ENCODE measurements at regions not wholly inside any gene's neighbourhood (a gene's known extent, or its start where the extent isn't known, plus 50 kb on each side); places are given as distances from the start of the nearest gene placed in this dataset.

DNA sequence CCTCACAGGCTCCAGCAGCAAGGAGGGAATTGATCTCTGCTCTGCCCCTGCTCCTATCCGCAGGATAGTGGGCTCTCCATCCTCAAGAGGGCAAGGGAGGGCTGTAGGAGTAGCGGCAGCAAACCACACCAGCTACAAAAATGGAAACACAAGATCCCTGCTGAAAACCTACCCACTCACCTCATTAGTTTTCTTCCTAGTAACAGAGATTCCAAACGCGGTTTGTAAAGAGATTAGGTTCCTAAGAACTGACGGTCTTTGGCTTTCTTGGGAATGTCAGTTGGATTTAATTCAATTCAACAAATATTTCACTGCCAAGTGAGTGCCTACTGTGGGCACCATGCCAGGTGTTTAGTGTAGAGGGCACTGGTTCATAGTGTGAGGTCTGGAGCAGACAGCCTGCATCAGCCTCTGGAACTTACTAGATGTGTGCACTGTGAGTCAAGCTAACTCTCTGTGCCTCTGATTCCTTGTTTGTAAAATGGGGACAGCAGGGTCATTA lies 84.7 kb downstream of the MRPL46 start:
- no peak for DNase-seq (ENCODE audit: low spot score)

DNA sequence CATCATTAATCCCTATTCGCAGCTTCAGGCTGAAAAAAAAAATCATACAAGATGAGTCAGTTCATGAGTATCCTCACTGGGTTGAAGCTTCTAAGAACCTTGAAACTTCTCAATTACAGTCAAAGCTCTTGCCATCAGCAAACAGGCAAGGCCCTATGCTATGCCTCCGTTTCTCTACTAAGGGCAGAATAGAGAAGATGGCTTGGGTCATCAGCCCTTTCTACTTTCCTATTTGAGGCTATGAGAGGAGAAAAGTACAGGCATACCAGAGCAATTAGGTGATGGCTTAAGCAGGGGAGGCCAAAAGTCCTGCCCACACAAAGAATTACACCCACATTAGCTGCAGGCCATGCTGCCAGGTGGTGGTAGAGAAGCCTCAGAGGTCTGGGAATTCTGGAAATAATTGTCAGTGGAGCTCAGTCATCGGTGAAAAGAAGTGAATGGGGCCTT lies 89.0 kb downstream of the MRPL46 start:
- peak; percentile 65 for DNase-seq (ENCODE audit: low spot score)

DNA sequence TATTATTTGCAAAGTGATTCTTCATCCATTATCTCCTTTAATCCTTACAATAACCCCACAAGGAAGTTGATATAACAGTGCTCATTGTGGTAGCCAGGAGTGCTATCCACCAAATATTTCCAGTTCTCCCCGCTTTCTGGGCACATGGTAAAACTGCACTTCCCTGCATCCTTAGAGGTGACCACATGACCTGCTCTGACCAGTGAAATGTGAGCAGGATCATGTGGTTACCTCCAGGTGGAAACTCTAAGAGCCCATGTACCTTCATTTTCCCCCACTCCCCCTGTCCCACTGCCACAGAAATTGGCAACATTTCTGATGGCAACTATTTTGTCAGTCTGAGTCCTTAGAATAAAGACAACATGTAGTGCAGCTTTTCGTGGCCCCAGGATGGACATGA lies 89.7 kb downstream of the MRPL46 start:
- DNase-seq (ENCODE audit: low spot score), result no peak

DNA sequence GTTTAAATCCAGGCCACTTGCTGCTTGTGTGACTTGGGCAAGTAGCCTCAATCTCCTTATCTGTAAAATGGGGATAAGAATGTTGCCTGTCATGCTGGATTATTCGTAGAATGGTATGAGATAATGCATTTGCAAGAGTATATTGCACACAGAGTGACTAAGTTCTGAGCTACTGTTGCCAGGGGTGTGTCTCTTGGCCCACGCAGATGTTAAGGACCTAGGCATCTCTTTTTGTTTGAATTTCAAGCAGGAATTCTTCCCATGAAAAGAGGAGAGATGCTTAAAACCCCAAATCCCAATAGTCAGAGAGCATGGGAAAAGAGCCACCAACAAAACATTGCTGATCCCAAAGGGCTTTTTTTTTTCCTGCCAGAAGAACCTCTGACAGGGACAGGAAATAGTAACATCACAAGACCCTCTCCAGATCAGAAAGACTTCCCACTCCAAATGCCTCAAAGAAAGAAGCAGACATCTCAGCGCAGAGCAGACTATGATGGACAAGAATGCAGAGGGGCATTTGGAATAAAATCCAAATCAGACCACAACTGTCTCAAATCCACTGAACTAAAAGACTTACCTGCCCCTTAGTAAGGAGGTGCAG lies 90.5 kb downstream of the MRPL46 start:
- no peak for DNase-seq (ENCODE audit: low spot score)

DNA sequence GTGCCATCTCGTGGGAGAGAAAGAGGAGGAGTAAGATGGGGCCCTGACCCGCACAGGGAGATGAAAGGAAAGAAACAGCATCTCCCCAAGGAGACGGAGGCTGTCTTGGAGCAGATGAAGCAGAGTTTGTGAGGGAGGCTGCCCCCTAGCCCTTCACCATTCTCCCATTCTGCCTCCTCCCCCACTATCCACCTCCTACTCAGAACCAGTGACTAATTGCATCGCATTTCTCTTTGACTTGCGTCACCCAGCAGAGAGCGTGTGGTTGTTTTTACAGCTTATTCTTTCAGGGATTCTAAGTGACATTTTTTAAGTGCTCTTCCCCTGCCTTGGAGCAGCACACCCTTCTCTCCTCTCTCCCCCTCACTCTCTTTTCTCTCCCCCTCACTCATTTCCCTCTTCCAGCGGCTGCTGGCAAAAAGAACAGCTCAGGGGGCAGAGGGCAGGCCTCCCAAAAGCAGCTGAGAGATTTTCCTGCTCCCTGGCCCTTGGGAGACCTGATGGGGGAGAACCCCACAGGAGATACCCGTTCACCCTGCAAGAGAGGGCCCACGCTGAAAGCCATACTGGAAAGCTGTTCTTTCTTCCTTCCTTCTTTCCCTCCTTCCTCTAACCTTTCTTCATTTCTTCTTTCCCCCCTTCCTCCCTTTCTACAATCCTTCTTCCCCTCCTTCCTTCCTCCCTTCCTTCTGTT lies 91.8 kb downstream of the MRPL46 start:
- DNase-seq (ENCODE audit: low spot score), result no peak

DNA sequence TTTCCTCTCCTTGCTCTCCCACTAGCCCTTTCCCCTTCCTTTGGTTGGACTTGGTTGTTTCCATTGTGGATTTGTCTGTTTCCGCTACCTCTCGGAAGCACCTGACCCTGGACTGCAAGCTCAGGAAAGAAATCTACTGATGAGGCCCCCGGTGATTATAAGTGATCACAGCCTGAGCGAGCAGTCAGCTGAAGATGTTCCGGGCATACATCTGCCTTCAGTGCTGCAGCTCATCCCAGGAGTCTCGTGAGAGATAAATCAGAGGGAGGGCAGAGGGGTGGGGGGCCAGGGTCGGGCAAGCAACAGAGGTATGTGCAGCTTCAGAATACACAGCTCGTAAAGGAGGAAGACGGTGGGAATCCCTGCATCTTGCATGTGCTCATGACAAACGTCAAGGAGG lies 102.1 kb downstream of the MRPL46 start:
- DNase-seq (ENCODE audit: low spot score), result no peak

DNA sequence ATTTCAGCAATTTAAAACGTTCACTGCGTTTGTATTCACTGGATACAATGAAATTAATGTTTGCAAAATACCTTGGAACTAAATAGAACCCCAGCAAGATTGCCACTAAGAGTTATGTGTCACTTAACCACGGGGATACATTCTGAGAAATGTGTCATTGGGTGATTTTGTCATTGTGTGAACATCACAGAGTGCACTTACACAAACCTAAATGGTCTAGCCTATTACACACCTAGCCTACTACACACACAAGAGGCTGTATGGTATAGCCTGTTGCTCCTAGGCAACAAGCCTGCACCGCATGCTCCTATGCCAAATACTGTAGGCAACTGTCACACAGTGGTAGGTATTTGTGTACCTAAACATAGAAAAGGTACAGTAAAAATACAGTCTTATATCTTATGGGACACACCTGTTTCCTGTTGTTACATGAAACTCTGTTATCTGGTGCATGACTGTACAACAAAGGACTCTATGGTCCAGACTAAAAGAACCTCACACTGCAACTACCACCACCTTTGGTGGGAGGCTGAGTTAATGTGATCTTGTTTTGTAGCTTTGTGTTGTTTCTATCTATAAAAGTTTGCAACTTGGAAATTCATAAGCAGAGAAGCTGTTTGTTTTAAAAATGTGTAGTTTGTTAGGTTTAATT lies 92.2 kb upstream of the NTRK3 start:
- no peak for DNase-seq (ENCODE audit: low spot score)

DNA sequence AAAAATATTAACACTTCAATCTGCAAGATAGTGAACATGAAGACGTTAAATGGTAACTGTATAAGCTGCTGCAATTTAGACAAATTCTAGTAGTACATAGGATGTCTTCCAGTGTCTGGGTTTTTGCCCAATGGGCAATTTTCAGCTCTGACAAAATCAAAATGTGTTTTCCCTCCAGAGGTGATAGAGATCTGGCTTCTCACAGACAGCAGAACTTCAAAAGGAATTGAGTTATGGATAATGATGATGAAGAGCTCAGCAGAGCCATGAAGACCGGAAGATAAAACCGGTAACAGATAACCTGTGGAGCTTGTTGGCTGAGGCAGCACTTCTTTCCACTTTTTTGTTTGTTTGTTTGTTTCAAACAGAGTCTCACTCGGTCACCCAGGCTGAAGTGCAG lies 89.4 kb upstream of the NTRK3 start:
- DNase-seq (ENCODE audit: low spot score), result no peak

DNA sequence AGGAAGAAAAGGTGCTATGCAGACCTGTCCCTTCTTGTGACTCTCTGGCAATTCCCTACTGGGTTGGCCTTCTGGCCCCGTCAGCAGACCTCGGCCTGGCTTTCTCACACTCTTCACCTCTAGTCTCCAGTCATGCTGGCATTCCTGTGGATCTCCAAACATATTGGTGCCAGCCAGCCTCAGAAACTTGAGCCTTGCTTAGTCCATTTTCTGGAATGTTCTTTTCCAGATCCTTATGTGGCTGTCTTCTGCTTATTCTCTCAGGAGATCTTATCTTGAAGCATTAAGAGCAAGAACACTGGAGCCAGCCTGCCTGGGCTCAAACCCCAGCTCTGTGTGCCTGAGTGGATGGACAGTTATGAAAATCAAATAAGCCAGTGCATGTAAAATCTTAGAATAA lies 88.2 kb upstream of the NTRK3 start:
- DNase-seq (ENCODE audit: low spot score), result no peak

DNA sequence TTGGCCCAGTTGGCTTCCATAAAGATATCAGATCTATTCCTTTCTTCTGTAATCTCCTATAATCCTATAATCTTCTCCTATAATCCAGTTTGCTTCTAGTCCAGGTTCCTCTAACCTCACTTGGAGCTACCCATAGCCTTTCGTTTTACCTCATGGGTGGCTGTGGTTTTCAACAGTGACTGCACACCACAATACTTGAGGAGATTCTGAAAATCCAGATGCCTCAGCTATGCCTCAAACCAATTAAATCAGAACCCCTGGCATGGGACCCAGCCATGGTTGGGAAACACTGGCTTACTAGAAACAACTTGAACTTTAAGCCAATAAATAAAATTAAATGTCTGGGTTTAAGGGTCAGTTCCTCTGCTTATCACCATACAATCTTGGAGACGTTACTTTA lies 86.1 kb upstream of the NTRK3 start:
- no peak for DNase-seq (ENCODE audit: low spot score)

DNA sequence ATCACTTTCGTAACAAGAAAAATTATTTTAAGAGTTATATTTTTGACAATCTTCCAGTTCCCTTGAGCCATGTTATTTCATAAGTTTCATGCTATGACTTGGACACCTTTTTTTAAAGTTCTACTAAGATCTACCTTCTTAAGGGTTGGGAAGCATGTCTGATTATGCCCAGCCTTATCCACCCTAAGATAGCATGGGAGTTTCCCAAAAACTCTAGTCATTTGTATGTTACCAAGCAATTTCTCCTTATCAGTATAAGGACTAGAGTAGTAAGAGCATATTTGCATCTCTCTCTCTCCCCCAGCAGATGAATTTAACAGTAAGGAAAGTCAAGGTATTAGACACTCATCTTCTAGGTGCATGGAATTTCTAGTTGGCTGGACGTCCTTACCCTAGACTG lies 85.1 kb upstream of the NTRK3 start:
- DNase-seq (ENCODE audit: low spot score), result no peak

DNA sequence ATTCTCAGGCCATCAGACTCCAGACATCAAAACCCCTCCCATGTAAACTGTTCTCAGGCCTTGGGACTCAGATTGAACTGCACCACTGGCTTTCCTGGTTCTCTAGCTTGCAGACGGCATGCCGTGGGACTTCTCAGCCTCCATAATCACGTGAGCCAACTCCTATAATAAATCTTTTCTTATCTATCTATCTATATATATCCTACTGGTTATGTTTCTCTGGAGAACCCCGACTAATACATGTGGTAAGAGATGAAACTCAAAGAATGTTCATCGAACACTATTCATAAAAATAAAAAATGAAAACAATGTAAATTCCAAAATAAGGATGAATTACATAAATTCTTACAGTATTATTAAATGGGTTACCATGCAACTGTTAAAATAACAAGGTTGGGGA lies 84.5 kb upstream of the NTRK3 start:
- DNase-seq (ENCODE audit: low spot score), result no peak

DNA sequence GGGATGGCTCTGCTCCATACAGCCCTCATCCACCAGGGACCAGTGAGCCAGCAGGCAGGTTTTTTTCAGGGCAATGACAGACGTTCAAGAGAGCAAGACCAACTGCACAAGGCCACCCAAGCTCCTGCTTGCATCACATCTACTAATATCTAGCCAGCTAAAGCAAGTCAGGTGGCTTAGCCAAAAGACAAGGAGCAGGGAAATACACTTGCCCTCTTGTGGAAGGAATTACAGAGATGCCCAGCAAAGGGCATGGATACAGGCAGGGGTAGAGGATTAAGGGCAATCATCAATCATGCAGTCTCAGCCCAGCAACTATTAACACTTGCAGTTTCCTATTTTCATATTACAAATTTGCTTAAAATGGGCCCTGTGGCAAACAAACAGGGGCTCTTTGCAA lies 81.5 kb upstream of the NTRK3 start:
- DNase-seq (ENCODE audit: low spot score), result no peak

DNA sequence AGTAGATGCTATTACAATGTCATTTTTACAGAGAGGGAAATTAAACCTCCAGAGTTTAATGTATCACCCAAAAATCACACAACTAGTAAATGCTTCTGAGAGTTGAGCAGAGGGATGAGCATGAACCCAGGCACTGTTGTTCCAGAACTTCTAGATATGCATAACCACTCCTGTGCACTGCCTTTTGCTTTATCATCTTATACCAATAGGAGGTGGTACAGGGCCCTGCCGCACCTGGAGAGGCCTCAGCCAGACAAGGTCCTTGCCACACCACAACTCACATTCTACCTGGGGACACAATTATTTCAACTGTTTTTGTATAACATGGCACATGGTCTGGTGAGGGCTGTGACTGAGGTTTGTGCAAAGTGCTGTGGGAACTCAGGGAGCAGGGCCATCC lies 78.5 kb upstream of the NTRK3 start:
- no peak for DNase-seq (ENCODE audit: low spot score)

DNA sequence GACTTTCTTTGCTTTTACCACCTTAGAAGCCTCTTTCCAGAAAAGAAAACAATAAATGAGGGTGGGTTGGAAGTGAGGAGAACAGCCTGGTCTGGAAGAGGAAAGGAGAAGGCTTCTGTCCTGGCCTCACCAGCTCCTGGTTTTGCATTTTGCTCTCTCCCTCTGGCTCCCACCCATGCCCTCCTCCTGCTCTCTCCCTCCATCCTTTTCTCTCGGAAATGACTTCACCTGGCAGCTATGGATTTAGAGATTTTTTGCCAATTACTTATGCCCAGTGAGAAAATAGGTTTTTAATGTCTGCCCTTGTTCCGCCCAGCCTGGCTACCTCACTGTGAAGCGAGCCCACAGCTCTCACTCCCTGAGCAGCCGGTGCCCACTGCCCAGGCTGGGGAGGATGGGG lies 77.9 kb upstream of the NTRK3 start:
- DNase-seq (ENCODE audit: low spot score), result no peak

DNA sequence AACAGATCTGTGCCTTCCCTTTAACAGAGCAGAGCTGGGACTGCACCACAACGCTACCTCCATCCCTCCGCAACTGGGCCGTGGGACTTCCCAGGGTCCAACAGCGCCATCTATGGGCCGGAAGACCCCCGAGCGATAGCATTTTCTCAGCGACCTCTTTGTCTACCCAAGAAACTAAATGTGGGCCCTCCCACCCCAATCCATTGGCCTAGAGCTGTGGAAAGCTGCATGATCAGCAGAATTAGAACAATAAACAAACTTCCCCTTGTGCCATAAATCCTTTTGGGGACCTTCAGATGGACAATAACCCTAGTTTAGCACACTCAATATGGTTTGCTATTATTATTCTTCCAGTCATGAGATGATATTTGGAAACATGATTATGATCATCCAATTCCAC lies 74.8 kb upstream of the NTRK3 start:
- peak; percentile 86 for DNase-seq (ENCODE audit: low spot score)

DNA sequence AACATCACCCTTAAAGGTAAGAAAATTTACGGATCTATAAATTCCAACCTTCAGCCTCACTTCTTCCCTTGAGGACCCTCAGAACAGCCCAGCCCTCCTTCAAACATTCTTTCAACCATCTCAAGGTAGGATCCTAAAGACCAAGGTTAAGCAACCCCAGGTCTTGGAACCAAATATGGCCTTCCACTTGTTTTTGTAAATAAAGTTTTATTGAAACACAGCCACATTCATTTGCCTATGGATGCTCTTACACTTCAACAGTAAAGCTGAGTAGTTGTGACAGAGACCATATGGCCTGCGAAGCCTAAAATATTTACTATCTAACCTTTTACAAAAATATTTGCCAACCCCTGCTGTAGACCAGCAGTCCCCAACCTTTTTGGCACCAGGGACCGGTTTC lies 70.4 kb upstream of the NTRK3 start:
- DNase-seq (ENCODE audit: low spot score), result no peak

DNA sequence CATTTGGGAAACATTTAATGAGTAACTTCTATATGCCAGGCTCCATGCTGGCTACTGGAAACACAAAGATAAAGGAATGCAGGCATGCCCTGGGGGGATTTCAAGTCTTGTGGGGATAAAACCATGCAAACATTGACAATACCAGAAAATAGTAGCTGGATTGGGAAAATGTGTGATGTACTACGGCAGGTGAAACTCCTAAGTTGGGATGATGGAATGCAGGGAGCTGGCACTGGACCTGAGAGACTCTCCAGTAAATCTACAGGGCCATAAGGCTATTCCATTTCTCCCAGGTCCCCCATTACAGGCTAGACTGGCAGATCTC lies 68.2 kb upstream of the NTRK3 start:
- no peak for DNase-seq (ENCODE audit: low spot score)

DNA sequence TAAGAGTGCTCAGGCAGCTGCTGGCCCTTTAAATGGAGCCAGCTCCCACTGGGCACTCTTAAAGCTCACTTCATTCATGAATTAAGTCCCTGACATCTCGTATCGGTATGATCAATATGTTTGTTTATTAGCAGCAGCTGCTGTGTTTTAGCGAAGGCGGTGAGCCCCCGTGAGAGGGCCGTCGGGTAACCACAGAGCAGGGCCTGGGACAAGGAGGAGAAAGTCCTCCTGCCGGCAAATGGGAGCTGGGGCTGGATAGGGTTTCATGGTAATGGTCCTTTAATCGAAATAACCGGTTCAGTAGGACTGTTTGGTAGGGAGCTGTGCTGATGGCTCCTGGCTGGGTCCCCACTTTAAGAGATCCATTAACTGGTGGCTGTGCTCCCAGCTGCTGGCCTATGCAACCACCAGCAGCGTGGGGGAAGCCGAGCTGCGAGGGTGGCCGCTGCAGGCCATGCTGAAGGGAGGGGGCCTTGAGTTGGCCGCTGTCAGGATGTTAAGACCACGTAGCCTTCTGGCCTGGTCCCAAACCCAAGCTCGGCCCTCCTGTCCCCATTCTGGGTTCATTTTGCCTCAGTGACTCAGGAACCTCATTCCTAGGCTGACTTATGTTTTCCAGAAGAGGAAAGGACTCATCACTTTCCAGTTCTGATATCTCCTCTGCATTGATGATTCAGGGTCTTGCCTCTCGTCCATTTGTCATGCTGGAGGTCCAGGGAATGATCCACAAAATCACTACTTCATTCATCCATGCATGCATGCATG lies 67.6 kb upstream of the NTRK3 start:
- DNase-seq (ENCODE audit: low spot score), result no peak

DNA sequence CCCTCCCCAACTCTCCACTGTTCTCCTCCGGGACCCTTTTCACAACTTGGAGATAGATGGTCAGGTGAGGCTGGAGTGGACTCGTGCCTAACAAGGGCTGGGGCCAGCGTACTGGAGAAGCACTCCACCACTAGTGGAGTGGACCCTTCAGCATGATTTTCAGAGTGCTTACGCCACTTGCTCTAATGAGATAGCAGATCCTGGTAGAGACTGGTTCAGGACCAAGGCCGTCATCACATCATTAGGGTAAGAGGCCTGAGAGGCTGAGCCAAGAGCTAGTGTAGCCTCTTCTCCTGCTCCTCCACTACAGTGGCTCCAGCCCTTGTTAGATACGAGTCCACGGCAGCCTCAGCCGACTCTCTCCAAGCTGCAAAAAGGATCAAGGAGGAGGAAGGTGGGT lies 66.9 kb upstream of the NTRK3 start:
- DNase-seq (ENCODE audit: low spot score), result no peak

DNA sequence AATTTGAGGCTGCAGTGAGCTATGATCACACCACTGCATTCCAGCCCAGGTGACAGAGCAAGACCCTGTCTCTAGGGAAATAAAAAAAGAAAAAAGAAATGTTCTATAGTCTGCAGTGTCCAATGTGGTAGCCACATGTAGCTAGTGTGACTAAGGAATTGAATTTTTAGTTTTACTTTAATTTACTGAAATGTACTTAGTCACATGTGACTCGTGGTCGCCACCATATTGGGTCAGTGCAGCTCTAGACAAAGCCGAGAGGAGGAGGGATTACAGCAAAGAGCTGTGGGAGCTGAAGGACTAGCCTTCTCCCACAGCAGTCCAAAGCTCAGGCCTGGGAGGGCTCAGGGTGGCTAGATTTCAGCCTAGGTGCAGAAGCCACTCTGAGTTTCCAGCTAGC lies 65.9 kb upstream of the NTRK3 start:
- DNase-seq (ENCODE audit: low spot score), result no peak

DNA sequence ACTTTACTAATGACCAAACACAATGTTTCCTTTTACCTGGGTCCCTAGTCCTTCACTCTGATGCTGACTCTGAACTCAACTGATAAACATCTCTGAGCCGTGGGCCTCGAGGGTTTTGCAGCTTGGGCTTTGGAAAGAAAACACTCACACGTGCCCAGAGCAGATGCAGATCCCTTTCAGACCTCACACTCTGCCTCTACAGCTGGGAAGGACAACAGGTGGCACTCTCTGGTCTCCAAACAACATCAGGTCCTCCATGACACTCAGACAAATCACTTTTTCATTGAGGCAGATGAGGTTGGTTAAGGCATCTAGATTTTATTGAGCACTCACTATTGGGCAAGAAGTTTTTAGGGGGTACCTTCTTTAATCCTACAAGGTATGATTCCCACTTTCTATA lies 64.7 kb upstream of the NTRK3 start:
- DNase-seq (ENCODE audit: low spot score), result no peak

DNA sequence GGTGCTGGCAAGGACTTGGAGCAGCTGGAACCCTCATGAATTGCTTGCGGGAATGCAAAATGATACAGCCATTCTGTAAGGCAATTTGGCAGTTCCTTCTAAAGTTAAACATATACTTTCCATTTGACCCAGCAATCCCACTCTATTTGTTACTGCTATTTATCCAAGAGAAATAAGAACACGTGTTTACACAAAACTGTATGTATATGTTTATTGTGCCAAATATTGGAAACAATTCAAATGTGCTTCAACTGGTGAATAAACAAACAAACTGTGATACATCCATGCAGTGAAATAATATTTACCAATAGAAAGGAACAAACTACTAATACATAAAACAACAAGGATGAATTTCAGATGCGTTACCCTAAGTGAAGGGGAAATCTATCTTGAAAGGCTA lies 60.0 kb upstream of the NTRK3 start:
- no peak for DNase-seq (ENCODE audit: low spot score)

All from COLO829 (cell line).